ENCODE measurements at regions not wholly inside any gene's neighbourhood (a gene's known extent, or its start where the extent isn't known, plus 50 kb on each side); places are given as distances from the start of the nearest gene placed in this dataset.

GRCh38 chr11:13851691-13852090 lies 110.8 kb upstream of the SPON1 start:
- Histone ChIP-seq H3K27me3 (ENCODE audit: insufficient read depth, low read length) (no peaks in the 10 kb centered on the region), H3K4me1 (ENCODE audit: insufficient read depth, low read length) (no peaks in the 10 kb centered on the region), H3K79me2 (ENCODE audit: insufficient read depth, low read length) (no peaks in the 10 kb centered on the region), H3K14ac (ENCODE audit: insufficient read depth, low read length) (no peak overlapping the region), H4K5ac (ENCODE audit: insufficient read length, low read depth, low read length) (no peak overlapping the region), H3K18ac (ENCODE audit: insufficient read length, low read depth, low read length) (no peak overlapping the region), H4K8ac (replicated peaks; ENCODE audit: insufficient read length, low read depth, low read length) (no peak overlapping the region), H2BK12ac (ENCODE audit: insufficient read length, low read depth, low read length) (no peak overlapping the region), H3K9ac (ENCODE audit: extremely low read depth, insufficient read length, low read length) (no peak overlapping the region), H4K20me1 (ENCODE audit: control insufficient read depth, insufficient read depth, insufficient read length) (no peaks in the 10 kb centered on the region), H2BK5ac (ENCODE audit: insufficient read length, low read length) (no peak overlapping the region), H3K79me1 (ENCODE audit: insufficient read depth, low read depth, low read length, poor library complexity, severe bottlenecking) (no peaks in the 10 kb centered on the region), H3K9me3 (ENCODE audit: control insufficient read depth, low read depth, low read length) (no peaks in the 10 kb centered on the region), H3K4ac (ENCODE audit: low read depth, low read length) (no peak overlapping the region), H3K56ac (ENCODE audit: insufficient read length, low read depth, low read length) (no peak overlapping the region), H2BK20ac (ENCODE audit: low read depth, low read length, poor library complexity, severe bottlenecking) (no peak overlapping the region), H3T11ph (ENCODE audit: low read length) (no peak overlapping the region), H3K27ac (ENCODE audit: insufficient read length, low read depth, low read length) (no peak overlapping the region), H2AFZ (ENCODE audit: low read length) (no peak overlapping the region), H3K23ac (ENCODE audit: insufficient read length, low read depth, low read length) (no peak overlapping the region), H2BK15ac (ENCODE audit: low read depth, low read length) (no peak overlapping the region), H4K91ac (ENCODE audit: insufficient read length, low read depth, low read length) (no peak overlapping the region), H2BK120ac (ENCODE audit: low read depth, low read length, poor library complexity, severe bottlenecking) (no peak overlapping the region), H2AK5ac (ENCODE audit: insufficient read length, low read length) (no peak overlapping the region), H3K23me2 (ENCODE audit: insufficient read length, low read depth, low read length, poor library complexity, severe bottlenecking) (no peaks in the 10 kb centered on the region), H3K4me2 (ENCODE audit: insufficient read depth, insufficient read length, low read length) (no peak overlapping the region)
- no peak for DNase-seq
- H3K27me3 Mint-ChIP-seq (ENCODE audit: low read depth) = peaks cover 2% of the 10 kb centered on the region; the same call in 1 of the 2 replicates
- H3K36me3 Mint-ChIP-seq (ENCODE audit: insufficient read depth in 1 of 3, low read depth in 3 of 3) = no peaks in the 10 kb centered on the region
- H3K4me3 Mint-ChIP-seq = no peak overlapping the region
- H3K9me3 Mint-ChIP-seq = no peaks in the 10 kb centered on the region
- 0 out of 4 replicates have a peak, but pooled peaks cover 0 to 4% of the 10 kb centered on the region in 2 experiments for H3K4me1 Mint-ChIP-seq
- H3K27ac Mint-ChIP-seq = no peak overlapping the region
- no peak for TF ChIP-seq CTCF (conservative IDR thresholded peaks at IDR 0.05)
- WGBS (ENCODE audit: extremely low coverage, insufficient read length, low lambda C conversion rate) = no CpG with 5 or more reads among the region's 4 CpGs

Measured in H9 (cell line).